Upper lobe of left lung (tissue), 4 donors: ENCODE measurements at regions not wholly inside any gene's neighbourhood (a gene's known extent, or its start where the extent isn't known, plus 50 kb on each side); places are given as distances from the start of the nearest gene placed in this dataset.

ENCODE experiments used
- EP300 ChIP-seq, 4 donors: sonication (generic); formaldehyde crosslinking; IDR thresholded peaks; one replicate each; pipeline ENCODE4 v1.5.1; 2017; ENCODE audit warnings: antibody characterized with exemption in 4 of 4, control low read depth in 2 of 4
- POLR2A ChIP-seq, 4 donors: fragments of 450-650 bp; IDR thresholded peaks; one replicate each; pipeline ENCODE4 v1.5.1; 2016 to 2017; ENCODE audit warnings: antibody characterized with exemption in 4 of 4, mild to moderate bottlenecking in 2 of 4
- POLR2AphosphoS5 ChIP-seq, 2 donors: sonication (generic); formaldehyde crosslinking; IDR thresholded peaks; one replicate each; pipeline ENCODE4 v1.5.1; 2017; ENCODE audit warnings: antibody characterized with exemption in 2 of 2
- TF ChIP-seq, protein P1 (sequence below), 6 experiments: fragments of 450-650 bp in 4 of 6; fragments of 200-600 bp in 2 of 6; sonication (generic) in 2 of 6; IDR thresholded peaks; one replicate each; pipeline ENCODE4 v1.5.1; 2016 to 2019; ENCODE audit warnings: antibody characterized with exemption in 6 of 6

- TF ChIP-seq, protein P1, sequence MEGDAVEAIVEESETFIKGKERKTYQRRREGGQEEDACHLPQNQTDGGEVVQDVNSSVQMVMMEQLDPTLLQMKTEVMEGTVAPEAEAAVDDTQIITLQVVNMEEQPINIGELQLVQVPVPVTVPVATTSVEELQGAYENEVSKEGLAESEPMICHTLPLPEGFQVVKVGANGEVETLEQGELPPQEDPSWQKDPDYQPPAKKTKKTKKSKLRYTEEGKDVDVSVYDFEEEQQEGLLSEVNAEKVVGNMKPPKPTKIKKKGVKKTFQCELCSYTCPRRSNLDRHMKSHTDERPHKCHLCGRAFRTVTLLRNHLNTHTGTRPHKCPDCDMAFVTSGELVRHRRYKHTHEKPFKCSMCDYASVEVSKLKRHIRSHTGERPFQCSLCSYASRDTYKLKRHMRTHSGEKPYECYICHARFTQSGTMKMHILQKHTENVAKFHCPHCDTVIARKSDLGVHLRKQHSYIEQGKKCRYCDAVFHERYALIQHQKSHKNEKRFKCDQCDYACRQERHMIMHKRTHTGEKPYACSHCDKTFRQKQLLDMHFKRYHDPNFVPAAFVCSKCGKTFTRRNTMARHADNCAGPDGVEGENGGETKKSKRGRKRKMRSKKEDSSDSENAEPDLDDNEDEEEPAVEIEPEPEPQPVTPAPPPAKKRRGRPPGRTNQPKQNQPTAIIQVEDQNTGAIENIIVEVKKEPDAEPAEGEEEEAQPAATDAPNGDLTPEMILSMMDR (IDR thresholded peaks at IDR 0.05) = no peak
- TF ChIP-seq POLR2A (IDR thresholded peaks at IDR 0.05) (no peak), EP300 (IDR thresholded peaks at IDR 0.05) (no peak), POLR2AphosphoS5 (IDR thresholded peaks at IDR 0.05) (no peak)
Measured at GRCh38 chr5:52597625-52598024, 190.1 kb upstream of the ITGA1 start.
